HEK293 (cell line): ENCODE measurements at regions not wholly inside any gene's neighbourhood (a gene's known extent, or its start where the extent isn't known, plus 50 kb on each side); places are given as distances from the start of the nearest gene placed in this dataset.

Source experiments
- CTCF ChIA-PET: fragments of 350-600 bp; formaldehyde crosslinking; extraction: SDS; loops from one replicate; lab custom pipeline; 2021; ENCODE audit warnings: antibody characterized with exemption; lab: Yijun Ruan, JAX
- POLR2A ChIA-PET: fragments of 300-600 bp; formaldehyde crosslinking; extraction: SDS; loops from one replicate; lab custom pipeline; 2020; ENCODE audit warnings: antibody characterized with exemption, inconsistent platforms; lab: Yijun Ruan, JAX
- H3K27ac ChIP-seq: fragments of 200-500 bp; sonication (Bioruptor generic); 2 replicates; pipeline ENCODE4 v1.5.1; 2014; ENCODE audit warnings: low read depth, low read length, control low read depth, inconsistent platforms; ENCODE audit errors: extremely low read depth
- H3K36me3 ChIP-seq, 2 experiments: fragments of 200-500 bp in 1 of 2; sonication (Bioruptor generic) in 1 of 2; 1 replicate in 1 of 2; 2 replicates in 1 of 2; pipeline ENCODE4 v1.5.1; 2014 to 2017; ENCODE audit warnings: inconsistent platforms in 2 of 2, low read length in 2 of 2; ENCODE audit not compliant: control insufficient read depth in 2 of 2, insufficient read depth in 1 of 2
- H3K4me1 ChIP-seq: fragments of 200-500 bp; sonication (Bioruptor generic); 2 replicates; pipeline ENCODE4 v1.5.1; 2014; ENCODE audit warnings: mild to moderate bottlenecking, low read length, inconsistent platforms; ENCODE audit not compliant: control insufficient read depth, insufficient read depth
- H3K4me3 ChIP-seq: 2 replicates; pipeline ENCODE4 v1.5.1; 2011; ENCODE audit warnings: low read depth, mild to moderate bottlenecking, control low read depth, low read length, moderate library complexity
- H3K9me3 ChIP-seq: fragments of 200-500 bp; sonication (Bioruptor generic); 2 replicates; pipeline ENCODE4 v1.5.1; 2014; ENCODE audit warnings: low read depth, low read length, inconsistent platforms; ENCODE audit not compliant: control insufficient read depth, insufficient read depth
- KLF7 ChIP-seq: fragments of 450-650 bp; formaldehyde crosslinking; IDR thresholded peaks from 2 replicates; pipeline ENCODE4 v1.5.1; 2016; ENCODE audit warnings: missing biosample characterization, missing genetic modification characterization, borderline replicate concordance
- OSR2 ChIP-seq: fragments of 450-650 bp; formaldehyde crosslinking; IDR thresholded peaks from 2 replicates; pipeline ENCODE4 v1.5.1; 2016; ENCODE audit warnings: missing biosample characterization, missing genetic modification characterization
- PRDM2 ChIP-seq: fragments of 450-650 bp; formaldehyde crosslinking; IDR thresholded peaks from 2 replicates; pipeline ENCODE4 v1.5.1; 2016; ENCODE audit warnings: missing biosample characterization, missing genetic modification characterization, borderline replicate concordance
- REST ChIP-seq: fragments of 450-650 bp; formaldehyde crosslinking; IDR thresholded peaks from 2 replicates; pipeline ENCODE4 v1.5.1; 2016; ENCODE audit warnings: missing biosample characterization, missing genetic modification characterization
- ZFHX2 ChIP-seq: fragments of 450-650 bp; formaldehyde crosslinking; conservative IDR thresholded peaks from 2 replicates; pipeline ENCODE4 v1.5.1; 2016; ENCODE audit warnings: missing biosample characterization, missing genetic modification characterization
- ZNF10 ChIP-seq: fragments of 450-650 bp; formaldehyde crosslinking; IDR thresholded peaks from 2 replicates; pipeline ENCODE4 v1.5.1; 2017; ENCODE audit warnings: missing biosample characterization, missing genetic modification characterization
- ZNF169 ChIP-seq: fragments of 450-650 bp; formaldehyde crosslinking; IDR thresholded peaks from 2 replicates; pipeline ENCODE4 v1.5.1; 2016; ENCODE audit warnings: missing biosample characterization, missing genetic modification characterization
- ZNF26 ChIP-seq: fragments of 450-650 bp; formaldehyde crosslinking; IDR thresholded peaks from 2 replicates; pipeline ENCODE4 v1.5.1; 2016; ENCODE audit warnings: missing biosample characterization, missing genetic modification characterization
- ZNF354C ChIP-seq: fragments of 450-650 bp; formaldehyde crosslinking; IDR thresholded peaks from 2 replicates; pipeline ENCODE4 v1.5.1; 2016; ENCODE audit warnings: missing biosample characterization, missing genetic modification characterization, low read depth, borderline replicate concordance
- ZNF398 ChIP-seq: fragments of 450-650 bp; formaldehyde crosslinking; IDR thresholded peaks from 2 replicates; pipeline ENCODE4 v1.5.1; 2017; ENCODE audit warnings: missing biosample characterization, missing genetic modification characterization
- ZNF433 ChIP-seq: fragments of 450-650 bp; formaldehyde crosslinking; IDR thresholded peaks from 2 replicates; pipeline ENCODE4 v1.5.1; 2016; ENCODE audit warnings: missing biosample characterization, missing genetic modification characterization, low read depth
- ZNF473 ChIP-seq: fragments of 450-650 bp; formaldehyde crosslinking; IDR thresholded peaks from 2 replicates; pipeline ENCODE4 v1.5.1; 2017; ENCODE audit warnings: missing biosample characterization, missing genetic modification characterization
- ZNF544 ChIP-seq: fragments of 450-650 bp; formaldehyde crosslinking; IDR thresholded peaks from 2 replicates; pipeline ENCODE4 v1.5.0; 2017; ENCODE audit warnings: missing biosample characterization, missing genetic modification characterization
- ZNF596 ChIP-seq: fragments of 450-650 bp; IDR thresholded peaks from 2 replicates; pipeline ENCODE4 v1.5.0; 2018; ENCODE audit warnings: missing biosample characterization, mild to moderate bottlenecking, missing genetic modification characterization, moderate library complexity
- ZNF600 ChIP-seq: fragments of 450-650 bp; formaldehyde crosslinking; IDR thresholded peaks from 2 replicates; pipeline ENCODE4 v1.5.1; 2016; ENCODE audit warnings: missing biosample characterization, missing genetic modification characterization
- ZNF626 ChIP-seq: fragments of 450-650 bp; sonication (Bioruptor Pico); formaldehyde crosslinking; IDR thresholded peaks from 2 replicates; pipeline ENCODE4 v1.5.1; 2018; ENCODE audit warnings: missing biosample characterization, missing genetic modification characterization, inconsistent platforms
- ZNF777 ChIP-seq: fragments of 450-650 bp; formaldehyde crosslinking; IDR thresholded peaks from 2 replicates; pipeline ENCODE4 v1.5.1; 2017; ENCODE audit warnings: missing biosample characterization, missing genetic modification characterization, borderline replicate concordance
- ZNF791 ChIP-seq: fragments of 450-650 bp; formaldehyde crosslinking; IDR thresholded peaks from 2 replicates; pipeline ENCODE4 v1.5.1; 2016; ENCODE audit warnings: missing biosample characterization, missing genetic modification characterization
- ZNF830 ChIP-seq: fragments of 450-650 bp; IDR thresholded peaks from 2 replicates; pipeline ENCODE4 v1.5.0; 2018; ENCODE audit warnings: missing biosample characterization, missing genetic modification characterization, low read depth, mild to moderate bottlenecking, moderate library complexity
- ZSCAN23 ChIP-seq: fragments of 450-650 bp; formaldehyde crosslinking; IDR thresholded peaks from 2 replicates; pipeline ENCODE4 v1.5.1; 2016; ENCODE audit warnings: missing biosample characterization, missing genetic modification characterization
- ZXDB ChIP-seq: fragments of 450-650 bp; formaldehyde crosslinking; IDR thresholded peaks from 2 replicates; pipeline ENCODE4 v1.5.1; 2016; ENCODE audit warnings: missing biosample characterization, missing genetic modification characterization

- TF ChIP-seq PRDM2 (tag by site-specific recombination) (no peak), OSR2 (tag by site-specific recombination) (no peak)
- TF ChIP-seq, all 188 proteins: peak for 0
Observed at GRCh38 chr15:61689067-61689466, 371.2 kb downstream of the VPS13C start (continued).

DNA sequence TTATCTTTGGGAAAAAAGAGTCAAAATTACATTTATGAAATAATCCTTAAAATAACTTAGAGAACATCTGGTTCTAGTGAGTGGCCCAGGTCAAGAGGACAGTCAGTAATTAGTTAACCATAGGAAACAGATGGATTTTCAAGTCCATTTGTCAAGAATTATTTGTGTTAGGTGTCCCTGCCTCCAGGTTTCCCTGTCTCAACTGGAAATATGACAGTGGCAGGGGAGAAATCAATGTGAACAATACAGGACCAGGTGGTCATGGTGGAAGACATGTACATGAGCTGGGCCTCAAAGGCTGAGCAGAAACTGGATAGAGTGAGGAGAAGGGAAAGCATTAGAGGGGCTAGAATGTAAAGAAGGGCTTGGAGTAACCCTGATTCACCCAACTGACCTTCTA, 372.6 kb downstream of the VPS13C start:
- no peaks in the 10 kb centered on the region for H3K36me3 ChIP-seq
- no peak overlapping the region for H3K27ac ChIP-seq
- ChIA-PET CTCF (no interaction called here), POLR2A (no interaction called here)
- H3K4me3 ChIP-seq = no peak overlapping the region
- TF ChIP-seq ZNF544 (tag by site-specific recombination) (no peak), ZFHX2 (tag by site-specific recombination) (no peak)
- H3K4me1 ChIP-seq = no peaks in the 10 kb centered on the region
- H3K9me3 ChIP-seq = no peaks in the 10 kb centered on the region

- Histone ChIP-seq H3K9me3 (no peaks in the 10 kb centered on the region), H3K4me3 (no peak overlapping the region), H3K36me3 (no peaks in the 10 kb centered on the region), H3K4me1 (no peaks in the 10 kb centered on the region), H3K27ac (no peak overlapping the region)
- POLR2A ChIA-PET = no interaction called here
- CTCF ChIA-PET = no interaction called here
- no peak for TF ChIP-seq ZNF169 (tag by site-specific recombination)
- no peak for TF ChIP-seq ZNF596 (tag by site-specific recombination)
- no peak for TF ChIP-seq ZNF26 (tag by site-specific recombination)
- TF ChIP-seq ZNF777 (tag by site-specific recombination) = no peak
- TF ChIP-seq ZNF473 (tag by site-specific recombination) = no peak
- TF ChIP-seq ZNF791 (tag by site-specific recombination) = no peak
- no peak for TF ChIP-seq ZNF10 (tag by site-specific recombination)
- TF ChIP-seq ZXDB = no peak
- TF ChIP-seq ZNF830 (tag by site-specific recombination) = no peak
- TF ChIP-seq ZNF354C = no peak
- no peak for TF ChIP-seq ZSCAN23
- no peak for TF ChIP-seq ZNF398 (tag by site-specific recombination)
- no peak for TF ChIP-seq ZNF600 (tag by site-specific recombination)
- no peak for TF ChIP-seq KLF7
- TF ChIP-seq ZNF626 = no peak
- TF ChIP-seq ZNF433 = no peak
- TF ChIP-seq REST (tag by site-specific recombination) = no peak
Observed at GRCh38 chr15:61687124-61687523, 373.1 kb downstream of the VPS13C start.
